K562 (cell line): ENCODE measurements at regions not wholly inside any gene's neighbourhood (a gene's known extent, or its start where the extent isn't known, plus 50 kb on each side); places are given as distances from the start of the nearest gene placed in this dataset.
A peak's percentile ranks its signal among the peaks of the same experiment; 100 is the strongest.
"Not testable (repeated sequence)": the region's sequence is repeated elsewhere in the genome, so short reads cannot be mapped to it uniquely, and the experiment has no call there.

Experiments used
- ATAC-seq: fragments of 200-7000 bp; cut with Tn5 transposase; 3 replicates; pipeline ENCODE4 v1.9.1; 2020; ENCODE audit warnings: moderate library complexity
- BruUV-seq: library from RNA; stranded (reverse); fragments of 400-500 nt; replicated peaks from 2 replicates; lab custom pipeline; 2021; lab: Mats Ljungman, UMichigan
- CTCF ChIA-PET: fragments of 300-600 bp; formaldehyde crosslinking; extraction: SDS; loops from one replicate; lab custom pipeline; 2021; ENCODE audit warnings: low intra/inter-chr PET ratio; lab: Yijun Ruan, JAX
- POLR2A ChIA-PET: fragments of 300-600, 350-650 bp; sonication (Branson Sonifier 250); formaldehyde crosslinking; extraction: SDS; loops from one replicate; lab custom pipeline; 2021; ENCODE audit warnings: antibody characterized with exemption, inconsistent platforms; lab: Yijun Ruan, JAX
- DNase-seq, 4 experiments: peaks; one replicate each; pipeline versions ENCODE4 v3.0.0 to v3.0.0-alpha.2; 2011 to 2018; ENCODE audit warnings: low spot score in 3 of 4, mixed read lengths in 3 of 4; ENCODE audit errors: extremely low read depth in 1 of 4
- FAIRE-seq: peaks from 2 replicates; lab custom pipeline; 2011; peaks lifted over from hg19 to GRCh38; lab: Jason Lieb, UNC
- H2AFZ ChIP-seq: 2 replicates; pipeline ENCODE4 v1.6.0; 2011; ENCODE audit warnings: low read depth, low read length, control low read depth, inconsistent platforms
- H3K27ac ChIP-seq: fragments of 200-600 bp; 3 replicates; pipeline ENCODE4 v1.8.0; 2011; ENCODE audit warnings: low read depth, mild to moderate bottlenecking, control low read depth, inconsistent platforms, low read length, moderate library complexity, mixed read lengths; ENCODE audit errors: extremely low read depth
- H3K27me3 ChIP-seq, 2 experiments: fragments of 300-600 bp in 1 of 2; 2 replicates in 1 of 2; 3 replicates in 1 of 2; pipeline versions ENCODE4 v1.6.0 to v1.8.0; 2011; ENCODE audit warnings: inconsistent platforms in 2 of 2, low read length in 2 of 2, mild to moderate bottlenecking in 1 of 2, mixed read lengths in 1 of 2, moderate library complexity in 1 of 2; ENCODE audit not compliant: control insufficient read depth in 2 of 2, insufficient read depth in 2 of 2
- H3K36me3 ChIP-seq: fragments of 300-600 bp; 3 replicates; pipeline ENCODE4 v1.8.0; 2011; ENCODE audit warnings: mild to moderate bottlenecking, low read length, inconsistent platforms; ENCODE audit not compliant: control insufficient read depth, insufficient read depth
- H3K4me1 ChIP-seq, 2 experiments: fragments of 200-600 bp in 1 of 2; replicated peaks in 1 of 2; 2 replicates in 1 of 2; 3 replicates in 1 of 2; pipeline versions ENCODE4 v1.5.1 to v1.8.0; 2011; ENCODE audit warnings: inconsistent platforms in 2 of 2, low read length in 2 of 2, mild to moderate bottlenecking in 1 of 2, mixed read lengths in 1 of 2, moderate library complexity in 1 of 2; ENCODE audit not compliant: control insufficient read depth in 2 of 2, insufficient read depth in 2 of 2
- H3K4me2 ChIP-seq: 2 replicates; pipeline ENCODE4 v1.6.1; 2011; ENCODE audit warnings: low read length, control low read depth, inconsistent platforms, mixed read lengths; ENCODE audit not compliant: insufficient read depth
- H3K4me3 ChIP-seq: fragments of 200-600 bp; sonication (generic), shearing (Covaris generic); 2 replicates; pipeline ENCODE4 v1.5.1; 2016; ENCODE audit warnings: control low read depth, inconsistent platforms
- H3K79me2 ChIP-seq: fragments of 200-600 bp; 3 replicates; pipeline ENCODE4 v1.8.0; 2011; ENCODE audit warnings: low read length, inconsistent platforms; ENCODE audit not compliant: control insufficient read depth, insufficient read depth
- H3K9ac ChIP-seq, 2 experiments: 2 replicates each; pipeline versions ENCODE4 v1.6.0 to v1.6.1; 2011; ENCODE audit warnings: low read depth in 2 of 2, low read length in 2 of 2, control low read depth in 1 of 2, inconsistent platforms in 1 of 2, mild to moderate bottlenecking in 1 of 2, mixed read lengths in 1 of 2; ENCODE audit not compliant: insufficient read depth in 1 of 2
- H3K9me1 ChIP-seq: one replicate; pipeline ENCODE4 v1.6.0; 2011; ENCODE audit warnings: inconsistent platforms, mild to moderate bottlenecking, low read length, moderate library complexity; ENCODE audit not compliant: control insufficient read depth, insufficient read depth
- H3K9me3 ChIP-seq: replicated peaks from 2 replicates; pipeline ENCODE4 v1.5.1; 2011; ENCODE audit warnings: low read depth, low read length, inconsistent platforms; ENCODE audit not compliant: control insufficient read depth, insufficient read depth
- H4K20me1 ChIP-seq: replicated peaks from 2 replicates; pipeline ENCODE4 v1.6.1; 2011; ENCODE audit warnings: low read length, inconsistent platforms, mixed read lengths; ENCODE audit not compliant: control insufficient read depth, insufficient read depth
- PRPF4 ChIP-seq: fragments of 200-400 bp; formaldehyde crosslinking; IDR thresholded peaks from one replicate; pipeline ENCODE4 v1.6.1; 2017; ENCODE audit warnings: low read length, low read depth, mild to moderate bottlenecking; ENCODE audit not compliant: insufficient read depth, poor library complexity, severe bottlenecking
- WGBS: fragments of 100-300 bp; shearing (Covaris generic); methylation state at CpG from one replicate; pipeline ENCODE4 v1.1.6; 2016; ENCODE audit warnings: low coverage, mixed read lengths; ENCODE audit not compliant: insufficient coverage; ENCODE audit errors: missing lambda C conversion rate; 5-methylcytosine and 5-hydroxymethylcytosine counted together
- in situ Hi-C: fragments of 300-500 bp; cut with MboI; formaldehyde crosslinking; loops from 4 replicates; pipeline ENCODE4 v1.15.0; 2018; ENCODE audit warnings: inconsistent platforms, mixed read lengths
- intact Hi-C: fragments of 100-400 bp; cut with micrococcal nuclease; formaldehyde crosslinking; loops from 2 replicates; pipeline ENCODE4 v1.14.2; 2022

DNA sequence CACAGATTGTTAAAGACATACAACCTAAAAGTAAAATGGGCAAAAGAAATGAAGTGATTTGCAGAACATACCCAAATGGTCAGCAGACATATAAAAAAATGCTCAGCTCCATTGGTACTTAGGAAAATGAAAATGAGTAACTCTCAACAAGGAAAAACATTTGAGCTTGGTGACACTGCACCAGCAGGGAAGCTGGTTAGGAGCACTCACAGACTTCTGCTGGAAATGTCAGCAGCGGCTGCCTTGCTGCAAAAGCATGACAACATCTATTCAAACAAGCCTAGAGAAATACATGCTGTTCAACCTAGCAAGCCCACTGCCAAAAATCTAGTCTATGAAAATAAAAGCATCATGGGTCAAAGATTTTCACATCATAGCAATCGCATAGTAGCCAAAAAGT, 99.0 kb upstream of the FOXQ1 start:
- 2% methylated on average over 2 of the region's 2 CpGs for WGBS
- no peak overlapping the region for H3K4me2 ChIP-seq
- BruUV-seq: no TSS peak
- TF ChIP-seq PRPF4: no peak
- in situ Hi-C loops: no loop called here
- H4K20me1 ChIP-seq: 0 out of 2 replicates have a peak, but pooled peaks cover 3% of the 10 kb centered on the region
- FAIRE-seq: peak; percentile 56
- DNase-seq: no peak
- no peaks in the 10 kb centered on the region for H3K79me2 ChIP-seq
- no peak for ATAC-seq
- ChIA-PET CTCF (no interaction called here), POLR2A (interaction anchor here (0.5 kb wide), 1 partner anchor 564 kb away, joined by 3 read pairs; no protein-coding TSS in a partner anchor)
- H3K4me1 ChIP-seq: no peaks in the 10 kb centered on the region
- intact Hi-C loops: no loop called here
- no peaks in the 10 kb centered on the region for H3K9me1 ChIP-seq
- no peak overlapping the region for H3K9ac ChIP-seq
- H3K4me3 ChIP-seq: no peak overlapping the region
- no peaks in the 10 kb centered on the region for H3K36me3 ChIP-seq
- no peaks in the 10 kb centered on the region for H3K9me3 ChIP-seq
- H3K27ac ChIP-seq: no peak overlapping the region
- no peak overlapping the region for H2AFZ ChIP-seq
- peaks cover under 1 to 23% of the 10 kb centered on the region in 2 experiments; a peak in 3 of 5 replicates for H3K27me3 ChIP-seq

DNA sequence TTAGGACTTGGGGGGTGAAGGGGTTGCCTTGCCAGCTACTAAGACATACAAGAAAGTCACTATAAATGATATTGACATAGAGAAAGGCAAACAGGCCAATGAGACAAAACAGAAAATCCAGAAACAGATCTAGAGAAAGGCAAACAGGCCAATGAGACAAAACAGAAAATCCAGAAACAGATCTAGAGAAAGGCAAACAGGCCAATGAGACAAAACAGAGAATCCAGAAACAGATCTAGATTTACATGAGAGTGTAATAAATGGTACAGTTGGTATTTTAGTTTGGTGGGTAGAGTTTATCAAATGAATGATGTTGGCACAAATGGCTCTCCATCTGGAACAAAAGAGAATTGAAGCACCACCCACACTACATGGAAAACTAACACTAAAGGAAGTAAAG, 99.8 kb upstream of the FOXQ1 start:
- H4K20me1 ChIP-seq, CTCF ChIA-PET, in situ Hi-C loops, H3K4me1 ChIP-seq, H3K79me2 ChIP-seq, BruUV-seq, POLR2A ChIA-PET, ATAC-seq, FAIRE-seq, H3K27ac ChIP-seq, H3K9me3 ChIP-seq, intact Hi-C loops, H3K9me1 ChIP-seq, H3K9ac ChIP-seq, DNase-seq, H3K4me3 ChIP-seq, H2AFZ ChIP-seq, H3K36me3 ChIP-seq, H3K4me2 ChIP-seq: not testable (repeated sequence)
- peaks cover 0 to 15% of the 10 kb centered on the region in 2 experiments; a peak in 2 of 5 replicates for H3K27me3 ChIP-seq

DNA sequence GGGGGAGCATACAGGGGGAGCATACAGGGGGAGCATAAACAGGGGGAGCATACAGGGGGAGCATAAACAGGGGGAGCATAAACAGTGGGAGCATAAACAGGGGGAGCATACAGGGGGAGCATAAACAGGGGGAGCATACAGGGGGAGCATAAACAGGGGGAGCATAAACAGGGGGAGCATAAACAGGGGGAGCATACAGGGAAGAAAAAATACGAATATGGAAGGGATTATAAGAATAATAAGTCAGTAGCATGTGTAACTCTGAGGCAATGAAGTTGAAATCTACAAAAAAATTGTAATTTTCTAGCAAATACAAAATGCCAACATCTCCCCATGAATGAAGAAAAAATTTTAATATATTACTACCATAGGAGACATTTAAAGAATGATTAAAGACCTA, 101.3 kb upstream of the FOXQ1 start:
- POLR2A ChIA-PET, CTCF ChIA-PET, H3K27ac ChIP-seq, H3K9me3 ChIP-seq, H2AFZ ChIP-seq, H4K20me1 ChIP-seq, FAIRE-seq, DNase-seq, H3K9ac ChIP-seq, H3K4me1 ChIP-seq, H3K79me2 ChIP-seq, BruUV-seq, H3K4me2 ChIP-seq, intact Hi-C loops, in situ Hi-C loops, ATAC-seq, H3K36me3 ChIP-seq, H3K4me3 ChIP-seq, H3K9me1 ChIP-seq: not testable (repeated sequence)
- H3K27me3 ChIP-seq: peaks cover 0 to 11% of the 10 kb centered on the region in 2 experiments; a peak in 1 of 5 replicates
- WGBS: 0% methylated on average over 1 of the region's 1 CpG
